ENCODE measurements at regions not wholly inside any gene's neighbourhood (a gene's known extent, or its start where the extent isn't known, plus 50 kb on each side); places are given as distances from the start of the nearest gene placed in this dataset.

DNA sequence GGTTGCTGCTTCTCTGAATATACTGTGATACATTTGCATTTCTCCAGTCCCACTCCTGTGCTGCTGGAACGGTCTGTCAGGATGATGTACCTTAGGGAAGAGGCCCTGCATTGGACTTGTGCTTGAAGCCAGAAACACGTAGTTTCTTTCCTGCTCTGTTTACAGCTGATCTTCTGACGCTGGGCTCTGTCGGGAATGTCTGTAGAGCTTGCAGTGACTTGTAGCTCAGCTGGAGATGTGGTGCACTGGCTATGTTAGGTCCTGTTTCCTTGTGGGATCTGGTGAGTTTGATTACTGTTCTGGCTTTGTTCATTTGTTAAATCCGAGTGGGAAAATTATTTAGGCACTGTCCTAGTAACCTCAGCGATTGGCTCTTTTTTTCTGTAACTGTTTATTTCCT is 137.2 kb upstream of the WDR1 start (continued):
- TF ChIP-seq, protein P1, sequence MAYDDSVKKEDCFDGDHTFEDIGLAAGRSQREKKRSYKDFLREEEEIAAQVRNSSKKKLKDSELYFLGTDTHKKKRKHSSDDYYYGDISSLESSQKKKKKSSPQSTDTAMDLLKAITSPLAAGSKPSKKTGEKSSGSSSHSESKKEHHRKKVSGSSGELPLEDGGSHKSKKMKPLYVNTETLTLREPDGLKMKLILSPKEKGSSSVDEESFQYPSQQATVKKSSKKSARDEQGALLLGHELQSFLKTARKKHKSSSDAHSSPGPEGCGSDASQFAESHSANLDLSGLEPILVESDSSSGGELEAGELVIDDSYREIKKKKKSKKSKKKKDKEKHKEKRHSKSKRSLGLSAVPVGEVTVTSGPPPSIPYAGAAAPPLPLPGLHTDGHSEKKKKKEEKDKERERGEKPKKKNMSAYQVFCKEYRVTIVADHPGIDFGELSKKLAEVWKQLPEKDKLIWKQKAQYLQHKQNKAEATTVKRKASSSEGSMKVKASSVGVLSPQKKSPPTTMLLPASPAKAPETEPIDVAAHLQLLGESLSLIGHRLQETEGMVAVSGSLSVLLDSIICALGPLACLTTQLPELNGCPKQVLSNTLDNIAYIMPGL (CRISPR knock-in tag; IDR thresholded peaks at IDR 0.05; ENCODE audit: borderline replicate concordance in 1 of 2, low read depth in 1 of 2): no peak
- TF ChIP-seq MTF1 (CRISPR knock-in tag; IDR thresholded peaks at IDR 0.05): no peak
- TF ChIP-seq, protein P2, sequence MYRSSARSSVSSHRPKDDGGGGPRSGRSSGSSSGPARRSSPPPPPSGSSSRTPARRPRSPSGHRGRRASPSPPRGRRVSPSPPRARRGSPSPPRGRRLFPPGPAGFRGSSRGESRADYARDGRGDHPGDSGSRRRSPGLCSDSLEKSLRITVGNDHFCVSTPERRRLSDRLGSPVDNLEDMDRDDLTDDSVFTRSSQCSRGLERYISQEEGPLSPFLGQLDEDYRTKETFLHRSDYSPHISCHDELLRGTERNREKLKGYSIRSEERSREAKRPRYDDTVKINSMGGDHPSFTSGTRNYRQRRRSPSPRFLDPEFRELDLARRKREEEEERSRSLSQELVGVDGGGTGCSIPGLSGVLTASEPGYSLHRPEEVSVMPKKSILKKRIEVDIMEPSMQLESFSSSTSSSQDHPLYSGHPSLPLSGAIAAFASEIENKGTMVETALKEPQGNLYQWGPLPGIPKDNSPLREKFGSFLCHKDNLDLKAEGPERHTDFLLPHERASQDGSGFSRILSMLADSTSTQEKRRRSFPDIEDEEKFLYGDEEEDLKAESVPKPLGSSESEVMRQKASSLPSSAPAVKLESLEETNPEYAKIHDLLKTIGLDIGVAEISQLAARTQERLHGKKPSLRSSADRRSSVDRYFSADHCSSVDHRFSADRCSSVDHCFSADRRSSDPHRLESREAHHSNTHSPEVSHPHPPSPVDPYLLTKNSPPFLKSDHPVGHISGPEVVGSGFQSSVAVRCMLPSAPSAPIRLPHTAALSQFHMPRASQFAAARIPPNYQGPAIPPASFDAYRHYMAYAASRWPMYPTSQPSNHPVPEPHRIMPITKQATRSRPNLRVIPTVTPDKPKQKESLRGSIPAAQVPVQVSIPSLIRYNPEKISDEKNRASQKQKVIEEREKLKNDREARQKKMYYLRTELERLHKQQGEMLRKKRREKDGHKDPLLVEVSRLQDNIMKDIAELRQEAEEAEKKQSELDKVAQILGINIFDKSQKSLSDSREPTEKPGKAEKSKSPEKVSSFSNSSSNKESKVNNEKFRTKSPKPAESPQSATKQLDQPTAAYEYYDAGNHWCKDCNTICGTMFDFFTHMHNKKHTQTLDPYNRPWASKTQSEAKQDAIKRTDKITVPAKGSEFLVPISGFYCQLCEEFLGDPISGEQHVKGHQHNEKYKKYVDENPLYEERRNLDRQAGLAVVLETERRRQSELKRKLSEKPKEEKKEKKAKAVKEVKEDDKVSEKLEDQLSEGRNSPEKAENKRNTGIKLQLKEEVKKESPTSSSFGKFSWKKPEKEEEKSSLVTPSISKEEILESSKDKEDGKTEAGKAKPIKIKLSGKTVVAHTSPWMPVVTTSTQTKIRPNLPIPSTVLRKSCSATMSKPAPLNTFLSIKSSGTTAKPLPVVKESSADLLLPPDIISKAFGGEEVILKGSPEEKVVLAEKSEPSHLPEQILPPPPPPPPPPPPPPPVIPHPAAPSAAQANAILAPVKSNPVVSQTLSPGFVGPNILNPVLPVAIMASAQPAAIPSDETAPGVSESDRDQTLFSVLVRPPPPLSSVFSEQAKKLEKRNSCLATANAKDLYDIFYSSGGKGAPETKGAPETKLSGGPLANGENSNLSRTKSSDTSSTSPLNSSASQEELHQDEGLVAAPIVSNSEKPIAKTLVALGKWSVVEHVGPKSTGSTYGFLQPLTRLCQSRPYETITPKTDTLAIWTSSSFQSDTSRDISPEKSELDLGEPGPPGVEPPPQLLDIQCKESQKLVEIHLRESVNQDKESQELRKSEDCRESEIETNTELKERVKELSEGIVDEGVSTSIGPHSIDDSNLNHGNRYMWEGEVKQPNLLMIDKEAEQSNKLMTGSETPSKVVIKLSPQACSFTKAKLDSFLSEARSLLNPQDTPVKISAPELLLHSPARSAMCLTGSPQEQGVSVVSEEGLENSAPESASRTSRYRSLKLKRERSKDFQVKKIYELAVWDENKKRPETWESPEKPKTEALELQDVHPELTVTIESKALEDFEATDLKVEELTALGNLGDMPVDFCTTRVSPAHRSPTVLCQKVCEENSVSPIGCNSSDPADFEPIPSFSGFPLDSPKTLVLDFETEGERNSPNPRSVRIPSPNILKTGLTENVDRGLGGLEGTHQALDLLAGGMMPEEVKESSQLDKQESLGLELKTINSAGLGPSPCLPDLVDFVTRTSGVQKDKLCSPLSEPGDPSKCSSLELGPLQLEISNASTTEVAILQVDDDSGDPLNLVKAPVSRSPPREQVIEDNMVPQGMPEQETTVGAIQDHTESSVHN (CRISPR knock-in tag; IDR thresholded peaks at IDR 0.05): no peak
- TF ChIP-seq IKZF4 (CRISPR knock-in tag; IDR thresholded peaks at IDR 0.05; ENCODE audit: borderline replicate concordance, low read depth, not compliant biosample characterization): no peak
- TF ChIP-seq ERF (CRISPR knock-in tag; IDR thresholded peaks at IDR 0.05): no peak
- no peak for TF ChIP-seq ZNF20 (CRISPR knock-in tag; IDR thresholded peaks at IDR 0.05)
- no peak for TF ChIP-seq RBAK (CRISPR knock-in tag; IDR thresholded peaks at IDR 0.05)
- no peak for TF ChIP-seq CBX5 (CRISPR knock-in tag; IDR thresholded peaks at IDR 0.05; ENCODE audit: borderline replicate concordance)
- no peak for TF ChIP-seq KLF11 (CRISPR knock-in tag; IDR thresholded peaks at IDR 0.05)
- no peak for TF ChIP-seq SATB2 (CRISPR knock-in tag; IDR thresholded peaks at IDR 0.05)
